Hepatocyte (in vitro differentiated cells): ENCODE measurements at regions not wholly inside any gene's neighbourhood (a gene's known extent, or its start where the extent isn't known, plus 50 kb on each side); places are given as distances from the start of the nearest gene placed in this dataset.
"Not testable (repeated sequence)": the region's sequence is repeated elsewhere in the genome, so short reads cannot be mapped to it uniquely, and the experiment has no call there.

Experiments used
- EZH2phosphoT487 ChIP-seq: fragments of 200-600 bp; sonication (generic); IDR thresholded peaks from one replicate; pipeline ENCODE4 v1.6.1; 2018; ENCODE audit warnings: antibody characterized with exemption, mild to moderate bottlenecking, low read depth, moderate library complexity; ENCODE audit not compliant: unreplicated experiment, severe bottlenecking
- TF ChIP-seq, protein P1 (sequence below): fragments of 200-600 bp; sonication (generic); IDR thresholded peaks from 2 replicates; pipeline ENCODE4 v1.5.1; 2016; ENCODE audit warnings: antibody characterized with exemption, mild to moderate bottlenecking; ENCODE audit not compliant: poor library complexity

GRCh38 chr7:35142125-35142524 lies 104.8 kb upstream of the DPY19L1 start:
- TF ChIP-seq, protein P1, sequence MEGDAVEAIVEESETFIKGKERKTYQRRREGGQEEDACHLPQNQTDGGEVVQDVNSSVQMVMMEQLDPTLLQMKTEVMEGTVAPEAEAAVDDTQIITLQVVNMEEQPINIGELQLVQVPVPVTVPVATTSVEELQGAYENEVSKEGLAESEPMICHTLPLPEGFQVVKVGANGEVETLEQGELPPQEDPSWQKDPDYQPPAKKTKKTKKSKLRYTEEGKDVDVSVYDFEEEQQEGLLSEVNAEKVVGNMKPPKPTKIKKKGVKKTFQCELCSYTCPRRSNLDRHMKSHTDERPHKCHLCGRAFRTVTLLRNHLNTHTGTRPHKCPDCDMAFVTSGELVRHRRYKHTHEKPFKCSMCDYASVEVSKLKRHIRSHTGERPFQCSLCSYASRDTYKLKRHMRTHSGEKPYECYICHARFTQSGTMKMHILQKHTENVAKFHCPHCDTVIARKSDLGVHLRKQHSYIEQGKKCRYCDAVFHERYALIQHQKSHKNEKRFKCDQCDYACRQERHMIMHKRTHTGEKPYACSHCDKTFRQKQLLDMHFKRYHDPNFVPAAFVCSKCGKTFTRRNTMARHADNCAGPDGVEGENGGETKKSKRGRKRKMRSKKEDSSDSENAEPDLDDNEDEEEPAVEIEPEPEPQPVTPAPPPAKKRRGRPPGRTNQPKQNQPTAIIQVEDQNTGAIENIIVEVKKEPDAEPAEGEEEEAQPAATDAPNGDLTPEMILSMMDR: not testable (repeated sequence)
- not testable (repeated sequence) for TF ChIP-seq EZH2phosphoT487
